GM12874 (cell line): ENCODE measurements at regions not wholly inside any gene's neighbourhood (a gene's known extent, or its start where the extent isn't known, plus 50 kb on each side); places are given as distances from the start of the nearest gene placed in this dataset.

Experiments
- TF ChIP-seq, protein P1 (sequence below): IDR thresholded peaks from 2 replicates; pipeline ENCODE4 v1.5.1; 2011; ENCODE audit warnings: low read depth, mild to moderate bottlenecking, control low read depth, low read length, moderate library complexity; ENCODE audit not compliant: insufficient read depth

GRCh38 chr1:213600879-213601278 lies 386.9 kb upstream of the PROX1 start:
- TF ChIP-seq, protein P1, sequence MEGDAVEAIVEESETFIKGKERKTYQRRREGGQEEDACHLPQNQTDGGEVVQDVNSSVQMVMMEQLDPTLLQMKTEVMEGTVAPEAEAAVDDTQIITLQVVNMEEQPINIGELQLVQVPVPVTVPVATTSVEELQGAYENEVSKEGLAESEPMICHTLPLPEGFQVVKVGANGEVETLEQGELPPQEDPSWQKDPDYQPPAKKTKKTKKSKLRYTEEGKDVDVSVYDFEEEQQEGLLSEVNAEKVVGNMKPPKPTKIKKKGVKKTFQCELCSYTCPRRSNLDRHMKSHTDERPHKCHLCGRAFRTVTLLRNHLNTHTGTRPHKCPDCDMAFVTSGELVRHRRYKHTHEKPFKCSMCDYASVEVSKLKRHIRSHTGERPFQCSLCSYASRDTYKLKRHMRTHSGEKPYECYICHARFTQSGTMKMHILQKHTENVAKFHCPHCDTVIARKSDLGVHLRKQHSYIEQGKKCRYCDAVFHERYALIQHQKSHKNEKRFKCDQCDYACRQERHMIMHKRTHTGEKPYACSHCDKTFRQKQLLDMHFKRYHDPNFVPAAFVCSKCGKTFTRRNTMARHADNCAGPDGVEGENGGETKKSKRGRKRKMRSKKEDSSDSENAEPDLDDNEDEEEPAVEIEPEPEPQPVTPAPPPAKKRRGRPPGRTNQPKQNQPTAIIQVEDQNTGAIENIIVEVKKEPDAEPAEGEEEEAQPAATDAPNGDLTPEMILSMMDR, result no peak

- TF ChIP-seq, protein P1, result no peak
Measured at GRCh38 chr1:213602796-213603486, 384.8 kb upstream of the PROX1 start.

GRCh38 chr1:213604477-213604876 lies 383.3 kb upstream of the PROX1 start:
- TF ChIP-seq, protein P1, result no peak

- TF ChIP-seq, protein P1, result no peak
Measured at GRCh38 chr1:213605732-213606131, 382.0 kb upstream of the PROX1 start.

DNA sequence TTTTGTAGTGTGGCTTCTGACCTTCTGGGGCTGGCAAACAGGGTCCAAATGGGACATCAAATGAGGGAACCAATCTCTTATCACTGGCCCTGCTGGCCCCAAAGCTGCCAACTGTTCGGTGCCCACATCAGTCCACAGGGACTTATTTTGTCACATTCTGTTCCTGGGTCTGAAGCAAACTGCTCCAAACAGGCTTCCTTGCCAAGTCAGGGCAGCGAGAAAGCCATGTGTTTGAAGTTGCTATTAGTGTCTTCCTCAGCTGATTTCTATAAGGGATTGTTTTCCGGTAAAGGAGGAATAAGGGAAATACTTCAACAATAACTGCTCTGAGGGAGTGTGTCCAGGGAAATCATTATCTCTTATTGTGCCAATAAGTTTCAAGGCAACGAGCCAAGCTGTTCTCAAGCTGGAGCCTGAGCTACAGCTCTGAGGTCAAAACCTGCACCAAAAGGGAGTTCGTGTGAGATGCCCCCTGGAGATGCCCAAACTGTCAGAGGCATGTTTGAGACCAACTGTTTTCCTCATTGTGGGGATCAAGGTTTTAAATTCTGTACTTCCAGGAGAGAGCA lies 381.4 kb upstream of the PROX1 start:
- TF ChIP-seq, protein P1, result no peak

- TF ChIP-seq, protein P1, result no peak
Measured at GRCh38 chr1:213613549-213613948, 374.2 kb upstream of the PROX1 start.

DNA sequence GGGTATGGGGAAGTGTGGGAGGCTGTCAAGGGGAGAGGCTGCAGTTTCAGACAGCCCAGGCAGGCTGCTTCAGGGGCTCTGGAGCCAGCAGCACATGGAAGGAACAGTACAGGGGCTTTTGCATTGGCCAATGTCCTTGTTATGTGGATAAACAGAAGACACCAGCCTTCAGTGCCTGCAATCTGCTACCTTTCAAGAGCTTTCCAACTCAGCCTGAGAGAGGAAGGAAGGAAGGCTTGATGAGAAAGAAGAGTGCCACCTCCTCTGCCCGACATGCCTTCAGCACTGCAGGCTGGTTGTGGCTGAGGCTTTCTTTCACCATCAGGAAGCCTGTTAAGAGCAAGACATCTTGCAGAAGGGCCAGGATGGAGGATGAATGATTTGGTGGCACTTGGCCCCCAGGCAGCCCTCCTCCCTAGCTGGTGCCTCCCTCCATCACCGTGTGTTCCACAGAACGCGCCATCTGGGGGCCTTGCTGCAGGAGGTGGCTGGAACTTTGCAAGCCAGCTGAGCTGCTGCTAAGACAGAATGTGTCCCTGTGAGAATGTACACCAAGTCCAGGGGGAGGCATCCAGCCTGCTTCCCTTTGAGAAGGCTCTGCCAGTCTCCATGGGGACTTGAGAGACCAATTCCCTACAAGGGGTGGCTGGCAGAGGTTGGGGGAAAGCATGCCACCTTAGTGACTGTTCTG lies 372.4 kb upstream of the PROX1 start:
- TF ChIP-seq, protein P1, result no peak
